GM12892 (cell line): ENCODE measurements at regions not wholly inside any gene's neighbourhood (a gene's known extent, or its start where the extent isn't known, plus 50 kb on each side); places are given as distances from the start of the nearest gene placed in this dataset.

Experiments
- POLR2A ChIP-seq: IDR thresholded peaks from 2 replicates; pipeline ENCODE4 v1.6.1; 2011; ENCODE audit warnings: low read depth, low read length, control low read depth
- POLR2AphosphoS5 ChIP-seq: IDR thresholded peaks from 2 replicates; pipeline ENCODE4 v1.6.1; 2011; ENCODE audit warnings: low read depth, low read length, control low read depth
- TAF1 ChIP-seq: IDR thresholded peaks from 2 replicates; pipeline ENCODE4 v1.6.1; 2011; ENCODE audit warnings: low read depth, mild to moderate bottlenecking, control low read depth, low read length, borderline replicate concordance

DNA sequence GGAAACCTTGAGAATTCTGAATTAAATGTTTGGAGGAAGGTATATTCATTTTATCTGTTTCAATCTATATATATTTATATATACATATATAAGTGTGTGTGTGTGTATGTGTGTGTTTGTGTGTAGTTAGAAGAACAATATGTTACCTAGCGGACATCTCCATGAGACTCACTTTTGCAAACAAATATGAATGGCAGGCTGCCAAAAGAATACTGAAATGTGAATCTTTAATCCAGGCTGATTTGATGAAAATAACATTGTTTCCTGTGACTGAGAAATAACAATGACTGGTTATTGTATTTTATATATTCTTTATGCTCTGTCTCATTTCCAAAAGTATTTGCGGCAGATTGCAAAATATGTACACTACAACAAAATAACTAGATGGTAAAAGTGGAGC is 255.5 kb upstream of the TGFBR2 start:
- TF ChIP-seq POLR2AphosphoS5 = no peak
- no peak for TF ChIP-seq POLR2A
- TF ChIP-seq TAF1 = no peak
